ENCODE measurements at regions not wholly inside any gene's neighbourhood (a gene's known extent, or its start where the extent isn't known, plus 50 kb on each side); places are given as distances from the start of the nearest gene placed in this dataset.

DNA sequence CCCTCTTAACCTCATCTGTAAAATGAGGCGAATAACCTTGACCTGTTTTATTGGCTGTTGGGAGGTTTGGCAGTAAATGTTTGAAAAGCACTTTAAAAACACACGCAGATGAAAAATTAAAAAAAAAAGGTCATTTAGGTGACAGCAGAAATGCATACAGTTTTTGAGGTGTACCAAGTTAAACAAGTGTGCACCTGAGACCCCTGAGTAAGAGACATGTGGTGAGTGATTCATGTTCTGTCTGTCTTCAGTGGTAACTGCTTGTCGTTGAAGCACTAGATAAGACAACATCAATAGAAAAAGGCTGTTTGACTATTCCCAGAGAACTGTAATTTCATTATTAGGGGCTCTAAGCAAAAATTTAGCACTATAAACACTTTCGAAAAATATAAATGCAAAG lies 608.4 kb upstream of the PITX2 start:
- Histone ChIP-seq H3K23ac (ENCODE audit: insufficient read length) (no peak overlapping the region), H3K4me3 (ENCODE audit: extremely low read depth in 1 of 4, insufficient read depth in 2 of 4, low read depth in 3 of 4, low read length in 4 of 4) (no peak overlapping the region), H4K5ac (ENCODE audit: insufficient read length, low read depth, low read length) (no peak overlapping the region), H4K20me1 (replicated peaks in 1 of 2; ENCODE audit: control insufficient read depth in 1 of 2, insufficient read depth in 2 of 2, low read length in 2 of 2) (no peaks in the 10 kb centered on the region), H3K9ac (replicated peaks in 1 of 4; ENCODE audit: extremely low read depth in 1 of 4, low read depth in 3 of 4, low read length in 3 of 4) (no peak overlapping the region), H3K27me3 (replicated peaks in 1 of 4; ENCODE audit: control insufficient read depth in 3 of 4, extremely low read depth in 1 of 4, insufficient read depth in 3 of 4, low read length in 3 of 4) (no peaks in the 10 kb centered on the region), H3K79me1 (ENCODE audit: low read depth, low read length) (no peaks in the 10 kb centered on the region), H2BK15ac (ENCODE audit: low read length) (no peak overlapping the region), H3K14ac (ENCODE audit: insufficient read length) (no peak overlapping the region), H3K79me2 (ENCODE audit: control insufficient read depth in 1 of 2, insufficient read depth in 2 of 2, low read length in 2 of 2) (no peaks in the 10 kb centered on the region), H2AK5ac (ENCODE audit: low read depth, low read length) (no peak overlapping the region), H3K18ac (ENCODE audit: extremely low read depth, low read length) (no peak overlapping the region), H4K8ac (ENCODE audit: extremely low read depth, insufficient read depth, low read length) (no peak overlapping the region), H3K36me3 (ENCODE audit: control insufficient read depth in 2 of 4, insufficient read depth in 4 of 4, low read length in 3 of 4) (no peaks in the 10 kb centered on the region), H2BK12ac (ENCODE audit: low read depth, low read length) (no peak overlapping the region), H3K4me1 (replicated peaks in 1 of 4; ENCODE audit: control insufficient read depth in 3 of 4, insufficient read depth in 4 of 4, low read length in 3 of 4) (no peaks in the 10 kb centered on the region), H3K4me2 (ENCODE audit: insufficient read depth in 1 of 2, low read depth in 2 of 2, low read length in 2 of 2) (no peak overlapping the region), H2AFZ (ENCODE audit: low read length) (no peak overlapping the region), H3K27ac (ENCODE audit: low read depth, low read length) (no peak overlapping the region), H2BK120ac (replicated peaks; ENCODE audit: low read depth, low read length) (no peak overlapping the region), H3K4ac (replicated peaks; ENCODE audit: insufficient read length, low read depth, low read length) (no peak overlapping the region), H3K9me3 (ENCODE audit: insufficient read depth in 2 of 2, low read depth in 1 of 2, low read length in 1 of 2) (no peaks in the 10 kb centered on the region), H4K91ac (replicated peaks; ENCODE audit: insufficient read length, low read length) (no peak overlapping the region), H3K23me2 (ENCODE audit: low read depth, low read length) (no peaks in the 10 kb centered on the region), H2BK20ac (ENCODE audit: low read length) (no peak overlapping the region), H3K56ac (replicated peaks; ENCODE audit: insufficient read length, low read depth, low read length) (no peak overlapping the region), H2BK5ac (ENCODE audit: low read depth, low read length) (no peak overlapping the region)
- no peak for TF ChIP-seq EGR1 (IDR thresholded peaks at IDR 0.05; ENCODE audit: borderline replicate concordance, low read depth, low read length)
- no peak for TF ChIP-seq KDM1A (IDR thresholded peaks at IDR 0.05; ENCODE audit: borderline replicate concordance, low read length)
- no peak for TF ChIP-seq JUND (IDR thresholded peaks at IDR 0.05; ENCODE audit: low read length)
- no peak for TF ChIP-seq BACH1 (IDR thresholded peaks at IDR 0.05; ENCODE audit: low read length)
- no peak for TF ChIP-seq SRF (IDR thresholded peaks at IDR 0.05; ENCODE audit: low read depth, low read length)
- no peak for TF ChIP-seq BRCA1 (IDR thresholded peaks at IDR 0.05; ENCODE audit: low read depth, low read length)
- TF ChIP-seq TCF12 (IDR thresholded peaks at IDR 0.05; ENCODE audit: low read depth, low read length): no peak
- DNase-seq (ENCODE audit: low read depth in 1 of 2, low spot score in 2 of 2) (no peak), FAIRE-seq (no peak)
- 66% methylated on average over 4 of the region's 4 CpGs; no CpG with 5 or more reads in 1 of the 2 experiments for WGBS, 2 experiments (ENCODE audit: extremely low coverage in 1 of 2, insufficient coverage in 1 of 2, insufficient read length in 1 of 2, insufficient replicate concordance in 2 of 2, low coverage in 1 of 2, low lambda C conversion rate in 2 of 2, missing lambda C conversion rate in 1 of 2)
- POLR2A ChIA-PET (ENCODE audit: partially characterized antibody): interaction anchor here (1.1 kb wide), 1 partner anchor 13 kb away, joined by 3 read pairs; no protein-coding TSS in a partner anchor
- CTCF ChIA-PET (ENCODE audit: partially characterized antibody): interaction anchor here (0.6 kb wide), 1 partner anchor 417 kb away, joined by 3 read pairs; no protein-coding TSS in a partner anchor
